ENCODE measurements at regions not wholly inside any gene's neighbourhood (a gene's known extent, or its start where the extent isn't known, plus 50 kb on each side); places are given as distances from the start of the nearest gene placed in this dataset.

- ATAC-seq, result no peak
- no peak for TF ChIP-seq OSR1 (CRISPR knock-in tag; IDR thresholded peaks at IDR 0.05)
- no peak for TF ChIP-seq ZNF8 (CRISPR knock-in tag; IDR thresholded peaks at IDR 0.05)
- TF ChIP-seq ZFP30 (CRISPR knock-in tag; IDR thresholded peaks at IDR 0.05), result no peak
- no peak for TF ChIP-seq TCF4 (CRISPR knock-in tag; IDR thresholded peaks at IDR 0.05; ENCODE audit: borderline replicate concordance)
- TF ChIP-seq, protein P1, sequence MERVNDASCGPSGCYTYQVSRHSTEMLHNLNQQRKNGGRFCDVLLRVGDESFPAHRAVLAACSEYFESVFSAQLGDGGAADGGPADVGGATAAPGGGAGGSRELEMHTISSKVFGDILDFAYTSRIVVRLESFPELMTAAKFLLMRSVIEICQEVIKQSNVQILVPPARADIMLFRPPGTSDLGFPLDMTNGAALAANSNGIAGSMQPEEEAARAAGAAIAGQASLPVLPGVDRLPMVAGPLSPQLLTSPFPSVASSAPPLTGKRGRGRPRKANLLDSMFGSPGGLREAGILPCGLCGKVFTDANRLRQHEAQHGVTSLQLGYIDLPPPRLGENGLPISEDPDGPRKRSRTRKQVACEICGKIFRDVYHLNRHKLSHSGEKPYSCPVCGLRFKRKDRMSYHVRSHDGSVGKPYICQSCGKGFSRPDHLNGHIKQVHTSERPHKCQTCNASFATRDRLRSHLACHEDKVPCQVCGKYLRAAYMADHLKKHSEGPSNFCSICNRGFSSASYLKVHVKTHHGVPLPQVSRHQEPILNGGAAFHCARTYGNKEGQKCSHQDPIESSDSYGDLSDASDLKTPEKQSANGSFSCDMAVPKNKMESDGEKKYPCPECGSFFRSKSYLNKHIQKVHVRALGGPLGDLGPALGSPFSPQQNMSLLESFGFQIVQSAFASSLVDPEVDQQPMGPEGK (CRISPR knock-in tag; IDR thresholded peaks at IDR 0.05; ENCODE audit: borderline replicate concordance), result no peak
- no peak for TF ChIP-seq ZNF70 (CRISPR knock-in tag; IDR thresholded peaks at IDR 0.05)
- TF ChIP-seq ZFP3 (CRISPR knock-in tag; IDR thresholded peaks at IDR 0.05), result no peak
- no peak for TF ChIP-seq ZNF565 (CRISPR knock-in tag; conservative IDR thresholded peaks at IDR 0.05; ENCODE audit: low read depth)
- TF ChIP-seq RARB (CRISPR knock-in tag; IDR thresholded peaks at IDR 0.05), result no peak
- no peak for TF ChIP-seq TOX (CRISPR knock-in tag; IDR thresholded peaks at IDR 0.05; ENCODE audit: borderline replicate concordance)
- TF ChIP-seq CSDC2 (CRISPR knock-in tag; IDR thresholded peaks at IDR 0.05), result no peak
- TF ChIP-seq ARNTL (CRISPR knock-in tag; IDR thresholded peaks at IDR 0.05; ENCODE audit: borderline replicate concordance, low read depth), result no peak
These were observed 74.0 kb upstream of the WNT11 start for GRCh38 chr11:76280151-76280881.

DNA sequence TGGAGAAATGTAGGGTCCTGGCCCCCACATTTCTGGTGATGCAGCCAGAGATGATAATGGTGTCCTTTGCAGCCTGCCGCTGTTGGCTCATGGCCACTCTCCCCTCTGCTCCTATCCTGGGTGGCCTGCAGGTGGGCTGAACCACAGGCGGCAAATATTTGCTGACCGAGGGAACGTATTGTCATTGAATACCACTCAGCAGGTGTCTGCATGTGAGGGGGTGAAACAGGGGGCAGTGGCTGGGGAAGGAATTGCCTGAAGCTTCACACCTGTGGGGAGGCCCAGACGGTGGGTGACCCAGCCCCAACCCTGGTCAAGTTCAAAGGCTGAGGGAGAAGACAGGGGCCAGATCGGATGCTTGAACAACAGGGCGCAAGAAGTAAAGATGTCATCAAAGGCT is 73.3 kb upstream of the WNT11 start:
- no peak for ATAC-seq
- TF ChIP-seq TOX (CRISPR knock-in tag; IDR thresholded peaks at IDR 0.05; ENCODE audit: borderline replicate concordance) (no peak), PPARA (CRISPR knock-in tag; IDR thresholded peaks at IDR 0.05; ENCODE audit: borderline replicate concordance) (no peak), ZNF70 (CRISPR knock-in tag; IDR thresholded peaks at IDR 0.05) (no peak), ZFP30 (CRISPR knock-in tag; IDR thresholded peaks at IDR 0.05) (no peak), GLIS3 (CRISPR knock-in tag; IDR thresholded peaks at IDR 0.05) (no peak), ZNF8 (CRISPR knock-in tag; IDR thresholded peaks at IDR 0.05) (no peak), ZC3H10 (CRISPR knock-in tag; IDR thresholded peaks at IDR 0.05) (no peak), CSDC2 (CRISPR knock-in tag; IDR thresholded peaks at IDR 0.05) (no peak), ZFP3 (CRISPR knock-in tag; IDR thresholded peaks at IDR 0.05) (no peak), SNAI2 (CRISPR knock-in tag; IDR thresholded peaks at IDR 0.05) (no peak), RARB (CRISPR knock-in tag; IDR thresholded peaks at IDR 0.05) (no peak), ZNF565 (CRISPR knock-in tag; conservative IDR thresholded peaks at IDR 0.05; ENCODE audit: low read depth) (no peak), ESRRG (CRISPR knock-in tag; IDR thresholded peaks at IDR 0.05) (no peak), BACH2 (CRISPR knock-in tag; IDR thresholded peaks at IDR 0.05; ENCODE audit: borderline replicate concordance) (no peak), CSRNP3 (CRISPR knock-in tag; IDR thresholded peaks at IDR 0.05) (no peak), OSR1 (CRISPR knock-in tag; IDR thresholded peaks at IDR 0.05) (no peak)
- TF ChIP-seq, protein P1 (CRISPR knock-in tag; IDR thresholded peaks at IDR 0.05; ENCODE audit: borderline replicate concordance), result no peak
- TF ChIP-seq, protein P2, sequence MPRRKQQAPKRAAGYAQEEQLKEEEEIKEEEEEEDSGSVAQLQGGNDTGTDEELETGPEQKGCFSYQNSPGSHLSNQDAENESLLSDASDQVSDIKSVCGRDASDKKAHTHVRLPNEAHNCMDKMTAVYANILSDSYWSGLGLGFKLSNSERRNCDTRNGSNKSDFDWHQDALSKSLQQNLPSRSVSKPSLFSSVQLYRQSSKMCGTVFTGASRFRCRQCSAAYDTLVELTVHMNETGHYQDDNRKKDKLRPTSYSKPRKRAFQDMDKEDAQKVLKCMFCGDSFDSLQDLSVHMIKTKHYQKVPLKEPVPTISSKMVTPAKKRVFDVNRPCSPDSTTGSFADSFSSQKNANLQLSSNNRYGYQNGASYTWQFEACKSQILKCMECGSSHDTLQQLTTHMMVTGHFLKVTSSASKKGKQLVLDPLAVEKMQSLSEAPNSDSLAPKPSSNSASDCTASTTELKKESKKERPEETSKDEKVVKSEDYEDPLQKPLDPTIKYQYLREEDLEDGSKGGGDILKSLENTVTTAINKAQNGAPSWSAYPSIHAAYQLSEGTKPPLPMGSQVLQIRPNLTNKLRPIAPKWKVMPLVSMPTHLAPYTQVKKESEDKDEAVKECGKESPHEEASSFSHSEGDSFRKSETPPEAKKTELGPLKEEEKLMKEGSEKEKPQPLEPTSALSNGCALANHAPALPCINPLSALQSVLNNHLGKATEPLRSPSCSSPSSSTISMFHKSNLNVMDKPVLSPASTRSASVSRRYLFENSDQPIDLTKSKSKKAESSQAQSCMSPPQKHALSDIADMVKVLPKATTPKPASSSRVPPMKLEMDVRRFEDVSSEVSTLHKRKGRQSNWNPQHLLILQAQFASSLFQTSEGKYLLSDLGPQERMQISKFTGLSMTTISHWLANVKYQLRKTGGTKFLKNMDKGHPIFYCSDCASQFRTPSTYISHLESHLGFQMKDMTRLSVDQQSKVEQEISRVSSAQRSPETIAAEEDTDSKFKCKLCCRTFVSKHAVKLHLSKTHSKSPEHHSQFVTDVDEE (CRISPR knock-in tag; IDR thresholded peaks at IDR 0.05), result no peak
- TF ChIP-seq, protein P3, sequence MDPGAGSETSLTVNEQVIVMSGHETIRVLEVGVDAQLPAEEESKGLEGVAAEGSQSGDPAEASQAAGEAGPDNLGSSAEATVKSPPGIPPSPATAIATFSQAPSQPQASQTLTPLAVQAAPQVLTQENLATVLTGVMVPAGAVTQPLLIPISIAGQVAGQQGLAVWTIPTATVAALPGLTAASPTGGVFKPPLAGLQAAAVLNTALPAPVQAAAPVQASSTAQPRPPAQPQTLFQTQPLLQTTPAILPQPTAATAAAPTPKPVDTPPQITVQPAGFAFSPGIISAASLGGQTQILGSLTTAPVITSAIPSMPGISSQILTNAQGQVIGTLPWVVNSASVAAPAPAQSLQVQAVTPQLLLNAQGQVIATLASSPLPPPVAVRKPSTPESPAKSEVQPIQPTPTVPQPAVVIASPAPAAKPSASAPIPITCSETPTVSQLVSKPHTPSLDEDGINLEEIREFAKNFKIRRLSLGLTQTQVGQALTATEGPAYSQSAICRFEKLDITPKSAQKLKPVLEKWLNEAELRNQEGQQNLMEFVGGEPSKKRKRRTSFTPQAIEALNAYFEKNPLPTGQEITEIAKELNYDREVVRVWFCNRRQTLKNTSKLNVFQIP (CRISPR knock-in tag; IDR thresholded peaks at IDR 0.05; ENCODE audit: borderline replicate concordance, low read depth), result no peak
- TF ChIP-seq, protein P4, sequence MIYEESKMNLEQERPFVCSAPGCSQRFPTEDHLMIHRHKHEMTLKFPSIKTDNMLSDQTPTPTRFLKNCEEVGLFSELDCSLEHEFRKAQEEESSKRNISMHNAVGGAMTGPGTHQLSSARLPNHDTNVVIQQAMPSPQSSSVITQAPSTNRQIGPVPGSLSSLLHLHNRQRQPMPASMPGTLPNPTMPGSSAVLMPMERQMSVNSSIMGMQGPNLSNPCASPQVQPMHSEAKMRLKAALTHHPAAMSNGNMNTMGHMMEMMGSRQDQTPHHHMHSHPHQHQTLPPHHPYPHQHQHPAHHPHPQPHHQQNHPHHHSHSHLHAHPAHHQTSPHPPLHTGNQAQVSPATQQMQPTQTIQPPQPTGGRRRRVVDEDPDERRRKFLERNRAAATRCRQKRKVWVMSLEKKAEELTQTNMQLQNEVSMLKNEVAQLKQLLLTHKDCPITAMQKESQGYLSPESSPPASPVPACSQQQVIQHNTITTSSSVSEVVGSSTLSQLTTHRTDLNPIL (CRISPR knock-in tag; IDR thresholded peaks at IDR 0.05; ENCODE audit: low read depth), result no peak

All from SK-N-SH treated with all-trans-retinoic acid at 6 μM for 48 hours (cell line).